ENCODE measurements at regions not wholly inside any gene's neighbourhood (a gene's known extent, or its start where the extent isn't known, plus 50 kb on each side); places are given as distances from the start of the nearest gene placed in this dataset.
A peak's percentile ranks its signal among the peaks of the same experiment; 100 is the strongest.

DNA sequence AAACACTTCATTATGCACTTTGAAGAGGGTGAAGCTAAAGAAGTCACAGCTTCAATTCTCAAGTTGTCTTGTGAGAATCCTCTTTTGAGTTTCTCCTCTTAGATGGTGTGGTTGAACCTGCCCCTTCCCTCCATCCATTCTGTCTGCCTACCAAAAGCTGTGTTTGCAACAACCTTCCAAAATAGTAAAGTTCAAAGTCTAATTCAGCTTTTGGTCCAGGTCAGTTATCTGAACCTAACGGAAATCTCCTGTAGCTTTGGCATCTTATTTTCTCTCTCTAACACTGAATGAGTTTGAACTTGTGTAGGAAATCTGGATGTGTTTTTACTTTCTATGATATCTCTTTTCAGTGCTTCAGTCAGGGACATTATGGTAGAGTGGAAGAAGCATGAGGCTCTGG lies 201.7 kb upstream of the AR start:
- TF ChIP-seq, protein P1, sequence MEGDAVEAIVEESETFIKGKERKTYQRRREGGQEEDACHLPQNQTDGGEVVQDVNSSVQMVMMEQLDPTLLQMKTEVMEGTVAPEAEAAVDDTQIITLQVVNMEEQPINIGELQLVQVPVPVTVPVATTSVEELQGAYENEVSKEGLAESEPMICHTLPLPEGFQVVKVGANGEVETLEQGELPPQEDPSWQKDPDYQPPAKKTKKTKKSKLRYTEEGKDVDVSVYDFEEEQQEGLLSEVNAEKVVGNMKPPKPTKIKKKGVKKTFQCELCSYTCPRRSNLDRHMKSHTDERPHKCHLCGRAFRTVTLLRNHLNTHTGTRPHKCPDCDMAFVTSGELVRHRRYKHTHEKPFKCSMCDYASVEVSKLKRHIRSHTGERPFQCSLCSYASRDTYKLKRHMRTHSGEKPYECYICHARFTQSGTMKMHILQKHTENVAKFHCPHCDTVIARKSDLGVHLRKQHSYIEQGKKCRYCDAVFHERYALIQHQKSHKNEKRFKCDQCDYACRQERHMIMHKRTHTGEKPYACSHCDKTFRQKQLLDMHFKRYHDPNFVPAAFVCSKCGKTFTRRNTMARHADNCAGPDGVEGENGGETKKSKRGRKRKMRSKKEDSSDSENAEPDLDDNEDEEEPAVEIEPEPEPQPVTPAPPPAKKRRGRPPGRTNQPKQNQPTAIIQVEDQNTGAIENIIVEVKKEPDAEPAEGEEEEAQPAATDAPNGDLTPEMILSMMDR (IDR thresholded peaks at IDR 0.05; ENCODE audit: low read depth, low read length, missing input control) = no peak
- TF ChIP-seq, protein P2, sequence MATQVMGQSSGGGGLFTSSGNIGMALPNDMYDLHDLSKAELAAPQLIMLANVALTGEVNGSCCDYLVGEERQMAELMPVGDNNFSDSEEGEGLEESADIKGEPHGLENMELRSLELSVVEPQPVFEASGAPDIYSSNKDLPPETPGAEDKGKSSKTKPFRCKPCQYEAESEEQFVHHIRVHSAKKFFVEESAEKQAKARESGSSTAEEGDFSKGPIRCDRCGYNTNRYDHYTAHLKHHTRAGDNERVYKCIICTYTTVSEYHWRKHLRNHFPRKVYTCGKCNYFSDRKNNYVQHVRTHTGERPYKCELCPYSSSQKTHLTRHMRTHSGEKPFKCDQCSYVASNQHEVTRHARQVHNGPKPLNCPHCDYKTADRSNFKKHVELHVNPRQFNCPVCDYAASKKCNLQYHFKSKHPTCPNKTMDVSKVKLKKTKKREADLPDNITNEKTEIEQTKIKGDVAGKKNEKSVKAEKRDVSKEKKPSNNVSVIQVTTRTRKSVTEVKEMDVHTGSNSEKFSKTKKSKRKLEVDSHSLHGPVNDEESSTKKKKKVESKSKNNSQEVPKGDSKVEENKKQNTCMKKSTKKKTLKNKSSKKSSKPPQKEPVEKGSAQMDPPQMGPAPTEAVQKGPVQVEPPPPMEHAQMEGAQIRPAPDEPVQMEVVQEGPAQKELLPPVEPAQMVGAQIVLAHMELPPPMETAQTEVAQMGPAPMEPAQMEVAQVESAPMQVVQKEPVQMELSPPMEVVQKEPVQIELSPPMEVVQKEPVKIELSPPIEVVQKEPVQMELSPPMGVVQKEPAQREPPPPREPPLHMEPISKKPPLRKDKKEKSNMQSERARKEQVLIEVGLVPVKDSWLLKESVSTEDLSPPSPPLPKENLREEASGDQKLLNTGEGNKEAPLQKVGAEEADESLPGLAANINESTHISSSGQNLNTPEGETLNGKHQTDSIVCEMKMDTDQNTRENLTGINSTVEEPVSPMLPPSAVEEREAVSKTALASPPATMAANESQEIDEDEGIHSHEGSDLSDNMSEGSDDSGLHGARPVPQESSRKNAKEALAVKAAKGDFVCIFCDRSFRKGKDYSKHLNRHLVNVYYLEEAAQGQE (IDR thresholded peaks at IDR 0.05) = peak; percentile 30
- no peak for TF ChIP-seq NR2F2 (IDR thresholded peaks at IDR 0.05)
